Adrenal gland (tissue), 9 donors: ENCODE measurements at regions not wholly inside any gene's neighbourhood (a gene's known extent, or its start where the extent isn't known, plus 50 kb on each side); places are given as distances from the start of the nearest gene placed in this dataset.

Experiments
- DNase-seq, 7 donors: peaks; one replicate each; pipeline ENCODE4 v3.0.0-alpha.2; 2019 to 2020
- H3K27ac ChIP-seq, 5 donors: fragments of 200-600 bp; sonication (generic) in 4 of 5; 1 replicate in 3 of 5; 2 replicates in 2 of 5; pipeline versions ENCODE4 v1.5.1 to v1.8.0; 2016 to 2020; ENCODE audit warnings: mild to moderate bottlenecking in 1 of 5
- H3K27me3 ChIP-seq: fragments of 200-600 bp; 2 replicates; pipeline ENCODE4 v1.8.0; 2021
- H3K36me3 ChIP-seq, 2 donors: fragments of 200-600 bp; replicated peaks in 1 of 2; 1 replicate in 1 of 2; 2 replicates in 1 of 2; pipeline versions ENCODE4 v1.5.1 to v1.8.0; 2018 to 2022
- H3K4me1 ChIP-seq, 2 donors: fragments of 200-600 bp; replicated peaks in 1 of 2; 1 replicate in 1 of 2; 2 replicates in 1 of 2; pipeline versions ENCODE4 v1.5.1 to v1.8.0; 2018 to 2021
- H3K4me3 ChIP-seq, 4 donors: fragments of 200-600 bp; sonication (generic) in 3 of 4; one replicate each; pipeline ENCODE4 v1.5.1; 2016 to 2018
- H3K9me3 ChIP-seq, 3 donors: fragments of 200-600 bp; sonication (generic) in 1 of 3; replicated peaks in 1 of 3; 1 replicate in 2 of 3; 2 replicates in 1 of 3; pipeline versions ENCODE4 v1.5.1 to v1.8.0; 2016 to 2021
- POLR2A ChIP-seq, 2 donors: fragments of 450-650 bp; IDR thresholded peaks; one replicate each; pipeline ENCODE4 v1.6.1; 2017; ENCODE audit warnings: antibody characterized with exemption in 2 of 2, mild to moderate bottlenecking in 2 of 2, moderate library complexity in 1 of 2
- WGBS, 4 donors: extraction: QIAGEN DNeasy Blood & Tissue Kit in 2 of 4; methylation state at CpG; one replicate each; pipeline versions ENCODE4 v1.1.5 to v1.1.7; 2013 to 2017; 5-methylcytosine and 5-hydroxymethylcytosine counted together
- intact Hi-C, 2 donors: fragments of 100-400 bp; cut with DNase I; formaldehyde crosslinking; loops; one replicate each; pipeline versions ENCODE4 v1.14.1 to v1.15.0; 2022 to 2023
- TF ChIP-seq, protein P1 (sequence below), 6 experiments: fragments of 450-650 bp in 4 of 6; fragments of 200-600 bp in 2 of 6; sonication (generic) in 1 of 6; IDR thresholded peaks; 1 replicate in 5 of 6; 2 replicates in 1 of 6; pipeline versions ENCODE4 v1.5.1 to v1.8.0; 2016 to 2021; ENCODE audit warnings: antibody characterized with exemption in 6 of 6, mild to moderate bottlenecking in 2 of 6, moderate library complexity in 1 of 6
- donor health status: healthy with polysubstance abuse.
- donor health status: Bipolar disorder and iron deficiency.
- donor health status: DM: yes; HTN: yes; CAD: no.
- donor health status: DM: no; HTN: no; CAD: no.
- donor health status: DM: no; HTN: no; CAD: no.

DNA sequence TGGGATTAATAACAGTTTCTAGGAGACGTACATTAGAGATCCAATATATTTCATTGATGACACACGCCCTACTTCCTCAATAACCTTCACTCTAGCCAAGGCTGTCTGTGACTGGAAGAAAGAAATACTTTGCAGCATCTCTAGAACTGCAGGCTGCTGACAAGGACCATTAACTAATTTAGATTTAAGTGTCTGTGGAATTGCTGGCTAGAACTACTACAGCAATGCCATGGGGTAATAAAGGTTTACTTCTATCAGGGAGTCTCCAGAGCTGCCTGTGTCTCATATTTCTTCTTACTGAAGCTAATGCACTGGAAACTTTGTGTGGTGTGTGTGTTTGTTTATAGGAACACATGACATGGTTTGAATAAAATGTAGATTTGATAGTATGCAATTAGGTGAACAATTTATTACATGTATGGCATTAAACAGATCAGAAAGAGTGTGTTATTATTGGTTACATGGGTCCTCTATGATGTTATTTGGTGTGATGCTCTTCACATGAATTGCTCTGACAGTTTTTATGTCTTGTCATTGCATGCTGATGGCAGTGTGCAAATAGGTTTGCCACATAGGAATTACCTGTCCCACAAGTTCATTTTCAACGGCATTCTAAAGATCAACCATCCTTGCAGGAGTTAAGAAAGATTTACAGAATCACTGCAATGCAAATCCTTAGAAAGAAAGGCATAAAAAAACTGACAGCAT is 916.2 kb upstream of the CADM2 start:
- H3K4me1 ChIP-seq, result no peaks in the 10 kb centered on the region
- DNase-seq, result no peak
- no peak overlapping the region for H3K4me3 ChIP-seq
- H3K36me3 ChIP-seq, result no peaks in the 10 kb centered on the region
- intact Hi-C loops, result no loop called here
- no peak overlapping the region for H3K27ac ChIP-seq
- WGBS, 4 donors, result 47 to 64% (median 50%) methylated on average over 3 of the region's 3 CpGs
- H3K27me3 ChIP-seq, result no peaks in the 10 kb centered on the region
- H3K9me3 ChIP-seq, result no peaks in the 10 kb centered on the region
- TF ChIP-seq, protein P1, sequence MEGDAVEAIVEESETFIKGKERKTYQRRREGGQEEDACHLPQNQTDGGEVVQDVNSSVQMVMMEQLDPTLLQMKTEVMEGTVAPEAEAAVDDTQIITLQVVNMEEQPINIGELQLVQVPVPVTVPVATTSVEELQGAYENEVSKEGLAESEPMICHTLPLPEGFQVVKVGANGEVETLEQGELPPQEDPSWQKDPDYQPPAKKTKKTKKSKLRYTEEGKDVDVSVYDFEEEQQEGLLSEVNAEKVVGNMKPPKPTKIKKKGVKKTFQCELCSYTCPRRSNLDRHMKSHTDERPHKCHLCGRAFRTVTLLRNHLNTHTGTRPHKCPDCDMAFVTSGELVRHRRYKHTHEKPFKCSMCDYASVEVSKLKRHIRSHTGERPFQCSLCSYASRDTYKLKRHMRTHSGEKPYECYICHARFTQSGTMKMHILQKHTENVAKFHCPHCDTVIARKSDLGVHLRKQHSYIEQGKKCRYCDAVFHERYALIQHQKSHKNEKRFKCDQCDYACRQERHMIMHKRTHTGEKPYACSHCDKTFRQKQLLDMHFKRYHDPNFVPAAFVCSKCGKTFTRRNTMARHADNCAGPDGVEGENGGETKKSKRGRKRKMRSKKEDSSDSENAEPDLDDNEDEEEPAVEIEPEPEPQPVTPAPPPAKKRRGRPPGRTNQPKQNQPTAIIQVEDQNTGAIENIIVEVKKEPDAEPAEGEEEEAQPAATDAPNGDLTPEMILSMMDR (IDR thresholded peaks at IDR 0.05), result no peak
- no peak for TF ChIP-seq POLR2A (IDR thresholded peaks at IDR 0.05)

DNA sequence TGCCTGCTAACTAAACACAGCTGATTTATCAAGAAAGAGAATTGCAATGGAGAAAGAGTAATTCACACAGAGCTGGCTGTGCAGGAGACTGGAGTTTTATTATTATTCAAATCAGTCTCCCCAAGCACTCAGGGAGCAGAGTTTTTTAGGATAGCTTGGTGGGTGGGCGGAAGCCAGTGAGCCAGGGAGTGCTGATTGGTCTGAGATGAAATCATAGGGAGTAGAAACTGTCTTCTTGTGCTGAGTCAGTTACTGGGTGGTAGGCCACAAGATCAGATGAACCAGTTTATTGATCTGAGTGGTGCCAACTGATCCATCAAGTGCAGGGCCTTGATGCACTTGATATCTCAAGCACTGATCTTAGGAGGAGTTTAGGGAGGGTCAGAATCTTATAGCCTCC is 891.9 kb upstream of the CADM2 start:
- Histone ChIP-seq H3K36me3 (no peaks in the 10 kb centered on the region), H3K27ac (no peak overlapping the region), H3K4me1 (no peaks in the 10 kb centered on the region), H3K4me3 (no peak overlapping the region), H3K9me3 (no peaks in the 10 kb centered on the region), H3K27me3 (no peaks in the 10 kb centered on the region)
- 75 to 94% (median 83%) methylated on average over 1 of the region's 1 CpG for WGBS, 4 donors
- TF ChIP-seq POLR2A (IDR thresholded peaks at IDR 0.05), result no peak
- TF ChIP-seq, protein P1 (IDR thresholded peaks at IDR 0.05), result no peak
- intact Hi-C loops, result no loop called here
- no peak for DNase-seq

DNA sequence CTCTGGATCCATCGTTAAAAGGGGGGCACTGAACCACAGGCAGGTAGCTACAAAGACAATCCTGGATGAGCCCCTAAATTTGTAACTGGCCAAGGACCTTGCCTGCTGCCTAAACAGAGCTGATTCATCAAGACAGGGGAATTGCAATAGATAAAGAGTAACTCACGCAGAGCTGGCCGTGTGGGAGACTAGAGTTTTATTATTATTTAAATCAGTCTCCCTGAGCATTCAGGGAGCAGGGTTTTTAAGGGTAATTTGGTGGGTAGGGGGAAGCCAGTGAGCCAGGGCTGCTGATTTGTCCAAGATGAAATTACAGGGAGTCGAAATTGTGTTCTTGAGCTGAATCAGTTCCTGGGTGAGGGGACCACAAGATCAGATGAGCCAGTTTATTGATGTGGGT is 885.1 kb upstream of the CADM2 start:
- WGBS, 4 donors, result 59 to 76% (median 73%) methylated on average over 4 of the region's 4 CpGs
- no peaks in the 10 kb centered on the region for H3K9me3 ChIP-seq
- intact Hi-C loops, result no loop called here
- no peak for DNase-seq
- no peaks in the 10 kb centered on the region for H3K4me1 ChIP-seq
- H3K36me3 ChIP-seq, result no peaks in the 10 kb centered on the region
- no peak overlapping the region for H3K27ac ChIP-seq
- H3K4me3 ChIP-seq, result no peak overlapping the region
- TF ChIP-seq, protein P1 (IDR thresholded peaks at IDR 0.05), result no peak
- no peak for TF ChIP-seq POLR2A (IDR thresholded peaks at IDR 0.05)
- H3K27me3 ChIP-seq, result no peaks in the 10 kb centered on the region

DNA sequence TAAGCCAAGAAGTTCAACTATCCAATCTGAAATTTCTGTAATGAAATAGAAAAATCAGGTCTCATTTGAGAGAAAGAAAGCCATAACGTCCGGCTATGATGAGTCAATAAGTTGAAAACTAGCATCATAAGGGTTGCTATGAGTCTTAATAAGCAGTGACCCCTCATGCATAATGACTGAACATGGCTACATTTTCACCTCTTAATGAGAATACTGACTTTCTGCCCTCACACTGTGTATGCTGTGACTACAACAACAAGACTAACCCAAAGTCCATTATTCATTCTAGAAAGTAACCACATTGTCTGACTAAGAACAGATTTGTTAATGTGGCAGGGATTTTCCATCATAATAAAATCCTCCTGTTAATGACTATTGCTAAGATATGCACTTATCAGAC is 884.0 kb upstream of the CADM2 start:
- TF ChIP-seq, protein P1 (IDR thresholded peaks at IDR 0.05), result no peak
- TF ChIP-seq POLR2A (IDR thresholded peaks at IDR 0.05), result no peak
- no peak overlapping the region for H3K4me3 ChIP-seq
- 59 to 74% (median 68%) methylated on average over 2 of the region's 2 CpGs for WGBS, 4 donors
- intact Hi-C loops, result no loop called here
- H3K27ac ChIP-seq, result no peak overlapping the region
- no peaks in the 10 kb centered on the region for H3K9me3 ChIP-seq
- DNase-seq, result no peak
- no peaks in the 10 kb centered on the region for H3K4me1 ChIP-seq
- no peaks in the 10 kb centered on the region for H3K36me3 ChIP-seq
- H3K27me3 ChIP-seq, result no peaks in the 10 kb centered on the region
